ENCODE measurements at regions not wholly inside any gene's neighbourhood (a gene's known extent, or its start where the extent isn't known, plus 50 kb on each side); places are given as distances from the start of the nearest gene placed in this dataset.
"Not testable (repeated sequence)": the region's sequence is repeated elsewhere in the genome, so short reads cannot be mapped to it uniquely, and the experiment has no call there.

DNA sequence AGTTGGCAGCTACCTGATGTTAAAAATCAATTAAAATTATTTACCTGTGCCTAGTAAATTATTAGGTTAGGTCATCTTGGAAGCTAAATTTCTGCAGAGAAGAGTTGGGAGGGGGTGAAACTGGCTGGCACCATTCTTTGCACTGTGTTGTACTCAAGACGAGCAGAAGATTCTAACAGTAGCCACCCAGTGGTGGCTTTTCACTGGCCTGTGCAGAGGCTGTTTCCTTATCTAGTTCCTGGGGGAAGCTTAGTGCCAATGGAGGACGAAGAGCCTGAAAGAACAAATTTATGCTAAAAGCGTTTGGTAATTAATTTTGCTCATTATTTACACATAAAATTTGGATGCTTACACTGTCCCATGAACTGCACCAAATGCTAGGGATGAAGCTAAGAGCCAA, 595.3 kb downstream of the XPNPEP1 start:
- Histone ChIP-seq H3K4me3 (no peak overlapping the region), H3K9me3 (no peaks in the 10 kb centered on the region), H3K27ac (no peak overlapping the region), H3K36me3 (no peaks in the 10 kb centered on the region), H3K27me3 (peaks cover 0 to 3% (median 0%) of the 10 kb centered on the region in 9 donors), H3K4me1 (no peaks in the 10 kb centered on the region)
- DNase-seq (no peak), ATAC-seq (no peak)
- no peak for TF ChIP-seq POLR2A (IDR thresholded peaks at IDR 0.05)
- TF ChIP-seq, protein P1, sequence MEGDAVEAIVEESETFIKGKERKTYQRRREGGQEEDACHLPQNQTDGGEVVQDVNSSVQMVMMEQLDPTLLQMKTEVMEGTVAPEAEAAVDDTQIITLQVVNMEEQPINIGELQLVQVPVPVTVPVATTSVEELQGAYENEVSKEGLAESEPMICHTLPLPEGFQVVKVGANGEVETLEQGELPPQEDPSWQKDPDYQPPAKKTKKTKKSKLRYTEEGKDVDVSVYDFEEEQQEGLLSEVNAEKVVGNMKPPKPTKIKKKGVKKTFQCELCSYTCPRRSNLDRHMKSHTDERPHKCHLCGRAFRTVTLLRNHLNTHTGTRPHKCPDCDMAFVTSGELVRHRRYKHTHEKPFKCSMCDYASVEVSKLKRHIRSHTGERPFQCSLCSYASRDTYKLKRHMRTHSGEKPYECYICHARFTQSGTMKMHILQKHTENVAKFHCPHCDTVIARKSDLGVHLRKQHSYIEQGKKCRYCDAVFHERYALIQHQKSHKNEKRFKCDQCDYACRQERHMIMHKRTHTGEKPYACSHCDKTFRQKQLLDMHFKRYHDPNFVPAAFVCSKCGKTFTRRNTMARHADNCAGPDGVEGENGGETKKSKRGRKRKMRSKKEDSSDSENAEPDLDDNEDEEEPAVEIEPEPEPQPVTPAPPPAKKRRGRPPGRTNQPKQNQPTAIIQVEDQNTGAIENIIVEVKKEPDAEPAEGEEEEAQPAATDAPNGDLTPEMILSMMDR (IDR thresholded peaks at IDR 0.05): no peak
- WGBS, 4 donors: 61 to 68% (median 63%) methylated on average over 3 of the region's 3 CpGs
- intact Hi-C loops (cut with DNase I): no loop called here

DNA sequence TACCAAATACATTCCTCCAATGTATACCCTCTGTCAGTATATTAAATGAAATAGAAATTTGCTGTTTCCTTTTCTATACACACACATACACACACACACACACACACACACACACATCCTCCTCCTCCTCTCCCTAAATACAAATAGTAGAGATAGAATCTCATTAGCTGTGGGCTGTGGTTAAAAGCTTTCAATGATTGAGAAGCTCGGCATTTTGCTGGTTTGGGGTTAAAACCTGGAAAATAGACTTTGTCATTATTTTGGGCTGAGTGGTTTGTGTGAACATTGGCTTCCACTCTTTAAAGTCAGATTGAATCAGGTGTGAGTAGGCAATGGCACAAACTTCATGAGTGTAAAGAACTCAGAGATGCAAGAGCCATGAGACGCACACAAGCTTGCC, 596.0 kb downstream of the XPNPEP1 start:
- H3K27me3 ChIP-seq: peaks cover 0 to 3% (median 0%) of the 10 kb centered on the region in 9 donors
- no peak for DNase-seq
- no peak for TF ChIP-seq POLR2A (IDR thresholded peaks at IDR 0.05)
- TF ChIP-seq, protein P1 (IDR thresholded peaks at IDR 0.05): no peak
- H3K4me1 ChIP-seq: no peaks in the 10 kb centered on the region
- H3K4me3 ChIP-seq: no peak overlapping the region
- H3K36me3 ChIP-seq: no peaks in the 10 kb centered on the region
- ATAC-seq: no peak
- 73 to 85% (median 83%) methylated on average over 2 of the region's 2 CpGs for WGBS, 4 donors
- H3K27ac ChIP-seq: no peak overlapping the region
- intact Hi-C loops (cut with DNase I): no loop called here
- H3K9me3 ChIP-seq: peaks cover 0 to 2% (median 0%) of the 10 kb centered on the region in 12 donors

DNA sequence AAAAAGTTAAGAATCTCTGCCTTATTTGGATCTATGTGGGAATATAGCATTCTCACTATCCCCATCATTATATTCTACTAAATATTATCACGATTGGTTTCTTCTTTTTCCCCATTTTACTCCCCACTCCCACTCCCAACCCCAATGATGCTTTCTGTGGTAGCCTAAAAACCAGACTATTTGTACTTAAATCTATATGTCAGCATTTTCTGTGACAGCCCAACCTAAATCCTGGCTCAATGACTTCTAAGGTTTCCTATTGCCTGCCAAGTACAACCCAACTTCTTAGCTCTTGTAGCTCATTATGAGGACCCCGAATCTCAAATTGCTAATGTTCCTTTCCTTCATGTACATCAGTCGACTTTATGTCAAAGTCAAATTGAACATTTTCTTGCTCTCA, 598.6 kb downstream of the XPNPEP1 start:
- no peaks in the 10 kb centered on the region for H3K36me3 ChIP-seq
- ATAC-seq: no peak
- H3K27me3 ChIP-seq: peaks cover 0 to 3% (median 0%) of the 10 kb centered on the region in 9 donors
- 76 to 84% (median 83%) methylated on average over 3 of the region's 3 CpGs for WGBS, 4 donors
- intact Hi-C loops (cut with DNase I): no loop called here
- DNase-seq: no peak
- H3K27ac ChIP-seq: no peak overlapping the region
- TF ChIP-seq POLR2A (IDR thresholded peaks at IDR 0.05): no peak
- TF ChIP-seq, protein P1 (IDR thresholded peaks at IDR 0.05): no peak
- H3K4me3 ChIP-seq: no peak overlapping the region
- no peaks in the 10 kb centered on the region for H3K4me1 ChIP-seq
- H3K9me3 ChIP-seq: peaks cover 0 to 11% (median 2%) of the 10 kb centered on the region in 12 donors

DNA sequence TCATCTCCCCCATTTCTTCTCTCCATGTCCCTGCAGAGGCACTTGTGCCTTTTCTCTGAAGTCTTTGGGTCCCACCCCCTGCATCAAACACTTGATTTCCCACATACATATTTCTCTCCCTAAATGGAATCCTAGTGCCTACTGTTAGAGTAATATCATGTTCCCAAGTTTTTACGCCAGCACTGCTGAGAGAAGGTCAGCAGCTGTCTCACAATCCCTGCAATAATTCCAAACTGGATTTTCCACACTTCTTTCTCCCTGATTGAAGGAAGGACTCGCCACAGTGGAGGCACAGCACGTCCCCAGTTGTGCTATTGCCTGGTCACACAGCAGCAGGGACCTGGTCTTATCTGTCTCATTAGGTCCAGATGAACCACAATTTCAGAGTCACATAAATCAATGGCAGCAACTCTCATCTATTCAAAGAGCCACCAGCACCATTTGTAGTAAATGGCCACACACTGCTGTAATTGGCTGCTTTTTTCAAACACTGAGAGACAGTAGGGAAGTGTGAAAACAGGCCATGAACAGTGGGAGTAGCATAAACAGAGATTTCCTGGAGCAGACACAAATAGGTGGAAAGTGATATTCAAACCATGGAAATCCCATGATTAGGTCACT, 605.5 kb downstream of the XPNPEP1 start:
- no peak for ATAC-seq
- no peaks in the 10 kb centered on the region for H3K27me3 ChIP-seq
- no peaks in the 10 kb centered on the region for H3K4me1 ChIP-seq
- H3K27ac ChIP-seq: no peak overlapping the region
- peaks cover 0 to 14% (median 2%) of the 10 kb centered on the region in 12 donors for H3K9me3 ChIP-seq
- no peaks in the 10 kb centered on the region for H3K36me3 ChIP-seq
- no peak overlapping the region for H3K4me3 ChIP-seq
- DNase-seq: no peak
- TF ChIP-seq, protein P1 (IDR thresholded peaks at IDR 0.05): no peak
- TF ChIP-seq POLR2A (IDR thresholded peaks at IDR 0.05): no peak
- 50 to 56% (median 56%) methylated on average over 3 of the region's 3 CpGs for WGBS, 4 donors
- intact Hi-C loops (cut with DNase I): no loop called here

DNA sequence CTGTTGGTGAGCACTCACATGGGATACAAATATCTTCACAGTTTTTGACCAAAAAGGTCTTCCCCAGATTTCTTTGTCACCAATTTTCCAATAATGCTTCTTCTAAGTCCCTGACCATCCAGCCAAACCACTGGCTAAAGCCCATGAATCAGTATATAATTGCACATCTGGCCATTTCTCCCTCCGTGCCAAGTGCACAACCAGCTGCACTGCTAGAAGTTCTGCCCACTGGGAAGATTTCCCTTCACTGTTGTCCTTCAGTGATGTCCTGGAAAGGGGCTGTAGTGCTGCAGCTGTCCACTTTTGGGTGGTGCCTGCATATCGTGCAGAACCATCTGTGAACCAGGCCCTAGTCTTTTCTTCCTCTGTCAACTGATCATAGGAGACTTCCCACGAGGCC, 609.3 kb downstream of the XPNPEP1 start:
- DNase-seq; H3K27me3 ChIP-seq; H3K36me3 ChIP-seq; H3K27ac ChIP-seq; H3K4me1 ChIP-seq; intact Hi-C loops (cut with DNase I); H3K9me3 ChIP-seq; H3K4me3 ChIP-seq; ATAC-seq: not testable (repeated sequence)
- 68 to 70% (median 69%) methylated on average over 3 of the region's 3 CpGs for WGBS, 4 donors

DNA sequence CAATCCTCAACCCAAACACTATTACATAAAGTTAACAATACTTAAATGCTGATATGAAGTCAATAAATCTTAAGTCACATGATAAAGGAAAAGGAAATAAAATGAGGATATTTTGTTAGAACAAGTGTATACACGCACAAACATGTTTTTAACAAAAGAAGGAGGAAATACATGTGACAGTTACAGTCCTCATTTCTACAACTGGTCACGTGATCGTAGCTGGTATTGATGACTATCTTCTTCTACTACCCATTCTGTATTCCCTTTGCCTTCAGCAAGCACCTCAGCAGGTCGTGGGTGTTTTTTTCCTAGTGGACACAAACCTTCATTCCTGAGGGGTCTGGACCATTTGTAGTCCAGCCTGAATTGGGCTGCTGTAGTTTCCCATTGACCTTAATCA, 610.8 kb downstream of the XPNPEP1 start:
- ATAC-seq; H3K9me3 ChIP-seq; DNase-seq; H3K4me1 ChIP-seq; H3K36me3 ChIP-seq; intact Hi-C loops (cut with DNase I); H3K27me3 ChIP-seq; H3K4me3 ChIP-seq; H3K27ac ChIP-seq: not testable (repeated sequence)
- WGBS, 4 donors: 71 to 80% (median 73%) methylated on average over 4 of the region's 4 CpGs

Measured in heart left ventricle (tissue), 16 donors.